CD4-positive, alpha-beta T cell treated with Interferon gamma for 1 hour (primary cell): ENCODE measurements at regions not wholly inside any gene's neighbourhood (a gene's known extent, or its start where the extent isn't known, plus 50 kb on each side); places are given as distances from the start of the nearest gene placed in this dataset.

ENCODE experiments used
- DNase-seq: peaks from one replicate; pipeline ENCODE4 v3.0.0-alpha.2; 2020

DNA sequence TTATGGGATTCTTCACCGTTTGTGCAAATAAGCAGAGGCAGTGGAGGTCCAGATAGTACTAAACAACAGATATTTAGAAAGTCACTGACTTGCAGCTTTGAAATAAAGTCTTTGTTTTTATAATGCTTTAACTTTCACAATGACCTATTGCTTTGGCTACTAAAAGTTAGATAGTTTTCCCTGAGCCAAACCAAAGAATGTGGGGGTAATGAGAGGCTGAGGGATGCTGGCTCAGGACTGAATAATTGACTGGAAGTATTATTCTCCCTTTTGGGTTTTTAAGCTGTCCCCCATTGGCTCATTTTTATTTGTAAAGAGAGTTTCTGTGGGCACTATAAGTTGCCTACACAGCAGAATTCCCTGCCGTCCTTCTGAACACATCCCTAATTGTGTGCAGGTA lies 99.2 kb upstream of the ACTBL2 start:
- no peak for DNase-seq

DNA sequence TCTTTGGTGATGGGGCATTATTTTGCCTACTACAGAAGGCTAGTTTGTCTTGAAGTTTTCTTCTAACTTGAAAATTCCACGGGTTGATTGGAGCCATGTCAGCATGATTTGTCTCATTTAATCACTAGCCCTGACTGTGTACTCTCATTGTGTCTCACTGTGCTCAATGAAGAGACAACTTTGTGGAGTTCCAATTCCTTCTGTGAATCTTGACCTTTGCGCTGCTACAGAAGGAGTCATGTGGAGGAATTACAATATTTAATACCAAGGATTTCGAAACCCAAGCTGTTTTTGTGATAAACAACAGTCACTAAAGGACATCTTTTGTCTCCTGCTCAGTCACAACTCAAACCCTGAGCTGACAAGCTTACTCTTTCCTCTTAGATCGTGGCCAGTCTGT lies 98.6 kb upstream of the ACTBL2 start:
- DNase-seq, result no peak

DNA sequence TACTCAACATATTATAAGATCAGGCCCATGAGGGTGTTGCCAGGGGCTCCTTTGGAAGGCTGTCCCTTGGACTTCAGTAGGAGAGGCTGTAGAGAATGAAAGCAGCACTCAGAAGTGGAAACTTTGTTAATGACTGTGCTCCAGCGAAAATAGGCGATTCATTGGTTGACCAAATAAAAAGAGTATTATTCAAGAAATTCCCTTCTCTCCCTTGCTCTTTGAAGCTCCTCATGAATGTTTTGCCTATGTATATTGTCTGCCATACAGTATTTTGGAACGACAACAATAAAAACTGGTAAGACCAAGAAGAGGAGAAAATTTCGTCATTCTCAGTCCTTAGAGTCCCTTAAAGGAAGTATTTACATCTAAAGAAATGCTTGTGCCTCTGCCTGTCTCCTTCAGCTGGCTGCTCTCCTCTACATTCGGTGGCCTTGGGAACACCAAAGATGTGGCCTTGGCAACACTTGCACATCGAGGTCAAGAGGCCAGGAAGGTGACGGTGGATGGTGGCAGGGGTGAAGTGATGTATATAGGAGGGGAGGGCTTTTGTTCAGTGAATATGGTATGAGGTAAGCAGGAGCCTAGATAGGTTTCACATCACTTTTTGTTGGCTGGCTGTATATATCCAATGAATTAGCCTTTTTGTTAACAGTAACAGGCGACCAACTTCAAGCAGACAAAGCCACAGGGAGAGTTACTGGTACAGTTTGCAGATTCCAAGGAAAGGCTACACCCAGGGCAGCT lies 95.0 kb upstream of the ACTBL2 start:
- DNase-seq, result no peak

DNA sequence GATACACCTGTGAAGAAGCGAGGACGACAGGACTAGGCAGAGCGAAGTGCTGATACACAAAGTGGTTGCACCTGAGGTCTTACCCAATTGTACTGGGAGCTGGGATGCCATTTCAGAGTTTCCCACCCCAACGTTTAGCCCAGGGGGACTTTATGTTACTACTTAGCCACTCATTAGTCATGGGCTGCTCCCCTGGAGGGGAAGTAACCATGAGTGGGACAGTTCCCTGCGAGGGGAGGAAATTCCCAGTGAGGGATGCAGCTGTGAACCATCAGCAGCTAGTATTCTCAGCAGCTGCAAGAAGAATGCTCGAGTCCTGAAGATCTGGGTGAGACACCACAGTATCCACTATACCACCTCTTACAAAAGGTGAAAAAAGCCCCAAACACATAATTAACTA lies 93.7 kb upstream of the ACTBL2 start:
- no peak for DNase-seq

DNA sequence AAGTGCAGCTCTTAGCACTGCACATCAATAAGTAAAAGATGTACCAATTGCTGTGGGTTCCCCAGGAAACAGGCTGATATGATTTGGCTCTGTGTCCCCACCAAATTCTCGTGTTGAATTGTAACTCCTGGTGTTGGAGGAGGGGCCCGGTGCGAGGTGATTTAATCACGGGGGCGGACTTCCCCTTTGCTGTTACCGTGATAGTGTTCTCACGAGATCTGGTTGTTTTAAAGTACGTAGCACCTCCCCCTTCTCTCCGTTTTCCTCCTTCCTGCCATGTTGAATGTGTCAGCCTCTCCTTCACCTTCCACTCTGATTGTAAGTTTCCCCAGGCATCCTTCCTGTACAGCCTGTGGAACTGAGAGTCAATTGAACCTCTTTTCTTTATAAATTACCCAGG lies 93.2 kb upstream of the ACTBL2 start:
- DNase-seq, result no peak

DNA sequence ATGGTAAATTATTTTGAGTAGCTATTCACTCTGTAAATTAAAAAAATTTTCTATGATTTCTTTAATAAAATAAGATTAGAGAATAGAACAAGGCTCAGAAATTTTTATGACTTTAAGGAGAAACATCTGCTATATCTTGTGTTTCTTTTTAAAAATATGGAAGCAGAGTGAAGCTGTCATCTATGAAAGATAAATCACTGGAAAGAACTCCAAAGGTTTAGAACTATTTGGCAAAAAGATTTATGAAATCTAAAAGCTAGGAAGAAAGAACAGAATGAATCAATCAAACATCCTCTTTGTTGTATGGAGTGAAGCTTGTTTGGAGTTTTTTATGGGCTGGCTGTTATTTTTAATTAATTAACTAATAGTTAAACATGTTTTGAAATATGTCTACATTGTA lies 89.8 kb upstream of the ACTBL2 start:
- no peak for DNase-seq

DNA sequence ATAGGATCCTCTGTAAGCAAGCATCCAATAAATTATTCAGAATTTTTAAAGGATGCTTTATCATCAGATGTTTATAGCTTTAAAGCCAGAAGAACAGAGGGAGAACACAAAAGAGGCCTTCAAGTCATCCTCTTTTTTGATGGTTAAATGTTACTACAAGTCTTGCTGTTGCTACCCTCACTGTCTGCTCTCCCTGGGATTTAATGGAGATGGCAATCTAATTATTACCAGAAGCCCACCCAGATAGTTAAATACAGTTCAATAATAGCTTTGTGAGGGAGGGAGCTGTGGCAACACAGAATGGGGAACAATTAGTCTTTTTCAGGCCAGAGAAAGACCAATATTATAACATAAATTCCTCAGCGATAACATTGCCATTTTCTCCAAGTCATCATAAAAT lies 87.0 kb upstream of the ACTBL2 start:
- DNase-seq, result no peak

DNA sequence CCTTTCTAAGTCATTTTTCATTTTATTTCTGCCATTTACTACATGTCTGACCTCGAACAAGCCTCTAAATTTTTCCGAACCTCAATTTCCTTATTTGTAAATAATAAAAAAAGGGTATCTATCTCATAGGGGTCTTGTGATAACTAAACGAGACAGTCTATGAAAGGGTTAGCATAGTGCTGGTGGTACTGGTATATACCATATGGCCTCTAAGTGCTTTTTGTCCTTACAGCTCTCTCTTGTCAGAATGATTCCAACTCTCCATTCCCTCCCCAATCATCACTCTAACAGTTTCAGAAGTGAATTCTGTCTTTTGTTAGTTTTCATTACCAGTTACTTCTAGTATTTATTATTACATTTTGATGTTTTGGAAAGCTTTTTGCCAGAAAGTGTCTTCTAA lies 85.5 kb upstream of the ACTBL2 start:
- DNase-seq, result no peak

DNA sequence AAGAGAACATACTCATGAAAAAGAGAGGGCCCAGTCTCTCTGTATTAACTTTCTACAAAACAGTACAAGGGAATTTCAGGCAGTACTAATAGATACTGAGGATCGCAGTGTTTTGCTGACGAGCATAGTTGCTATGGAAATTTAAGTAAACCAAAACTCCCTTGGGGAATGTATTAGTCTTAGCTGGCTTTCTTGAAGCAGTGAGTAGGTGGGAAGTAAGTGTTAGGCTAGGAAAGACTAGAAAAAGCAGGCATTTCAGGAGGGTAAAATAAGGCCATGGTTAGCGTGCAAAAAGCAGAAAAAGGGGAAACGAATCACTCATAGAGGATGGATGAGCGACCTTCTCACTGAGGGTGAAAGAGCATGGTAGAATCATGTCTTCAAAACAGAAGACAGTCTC lies 84.3 kb upstream of the ACTBL2 start:
- no peak for DNase-seq

DNA sequence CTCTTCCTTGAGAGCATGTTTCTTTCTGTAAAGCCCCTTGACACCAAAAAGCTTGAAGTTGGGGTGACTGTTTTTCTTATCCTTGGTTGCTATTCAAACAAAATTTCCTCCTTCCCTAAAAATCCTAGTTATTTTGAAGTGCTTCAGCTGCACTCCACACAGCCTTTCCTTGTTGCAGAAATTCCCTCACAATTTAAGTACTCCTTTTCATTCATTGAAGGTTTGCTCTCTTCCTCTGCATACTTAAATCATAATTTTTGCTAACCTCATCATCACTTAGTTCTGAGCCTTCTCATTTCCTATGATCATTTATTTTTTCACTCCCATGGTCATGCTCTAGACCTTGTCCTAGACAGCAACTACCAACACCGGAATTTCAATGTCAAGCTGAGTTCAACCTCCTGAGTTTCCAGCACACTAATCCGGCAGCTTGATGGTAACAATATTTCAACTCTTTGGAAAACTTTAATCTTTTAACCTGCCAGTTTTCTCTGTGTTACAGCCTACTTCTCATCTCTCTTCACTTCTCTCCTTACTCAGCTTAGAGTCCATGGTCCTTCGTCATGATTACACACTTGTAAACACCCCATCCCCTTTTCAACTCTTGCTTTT lies 78.7 kb upstream of the ACTBL2 start:
- no peak for DNase-seq

DNA sequence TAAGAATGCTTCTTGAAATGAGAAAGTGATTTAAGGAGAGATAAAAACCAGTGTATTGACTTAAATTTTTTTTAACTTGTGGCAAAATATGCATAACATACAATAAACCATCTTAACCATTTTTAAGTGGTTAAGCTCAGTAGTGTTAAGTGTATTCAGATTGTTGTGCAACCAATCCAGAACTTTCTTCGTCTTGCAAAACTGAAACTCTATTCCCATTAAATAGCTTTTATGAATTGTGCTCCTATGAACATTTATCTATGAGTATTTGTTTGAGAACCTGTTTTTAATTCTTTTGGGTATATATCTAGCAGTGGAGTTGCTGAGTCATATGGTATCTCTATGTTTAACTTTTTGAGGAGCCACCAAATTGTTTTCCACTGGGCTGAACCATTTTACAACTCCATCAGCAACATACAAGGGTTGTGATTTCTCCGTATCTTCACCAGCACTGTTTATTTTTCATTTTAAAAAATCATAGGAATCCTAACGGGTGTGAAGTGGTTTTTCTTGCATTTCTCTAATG lies 76.6 kb upstream of the ACTBL2 start:
- no peak for DNase-seq

DNA sequence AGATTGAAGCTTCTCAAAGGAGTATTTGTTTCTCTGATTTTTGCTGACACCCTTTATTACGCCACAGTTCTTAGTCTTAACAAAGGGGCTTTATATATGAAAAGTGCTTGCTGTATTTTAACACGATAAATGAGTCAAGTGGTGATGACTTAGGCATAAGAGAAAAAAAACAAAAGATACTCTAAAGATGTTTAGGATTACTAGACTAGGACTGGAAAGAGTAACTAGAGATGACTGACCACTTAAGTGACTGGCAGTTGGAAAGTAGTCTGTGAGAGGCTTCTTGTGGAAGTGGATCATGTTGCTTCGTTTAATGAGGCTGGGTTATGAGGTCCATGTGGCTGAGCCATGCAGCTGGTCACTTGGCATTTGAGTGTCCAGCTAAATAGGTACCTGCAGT lies 69.4 kb upstream of the ACTBL2 start:
- no peak for DNase-seq

DNA sequence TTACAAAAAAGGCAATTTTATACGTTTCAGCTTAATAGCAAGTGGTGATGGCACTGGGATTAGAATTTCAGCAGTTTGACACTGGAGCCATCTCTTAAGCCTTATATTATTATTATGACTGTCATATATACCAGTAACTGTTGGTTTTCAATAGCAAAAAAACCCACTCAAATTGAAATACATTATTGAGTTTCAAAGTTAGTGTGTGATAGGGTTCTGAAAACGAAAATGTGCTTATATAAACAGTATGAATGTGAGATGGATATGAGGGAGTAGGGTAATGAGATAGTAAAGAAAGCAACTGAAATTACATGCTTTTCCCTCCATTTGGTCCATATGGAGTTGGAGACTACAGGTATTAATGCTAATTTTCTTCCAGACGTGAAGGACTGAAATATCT lies 68.6 kb upstream of the ACTBL2 start:
- DNase-seq, result no peak

DNA sequence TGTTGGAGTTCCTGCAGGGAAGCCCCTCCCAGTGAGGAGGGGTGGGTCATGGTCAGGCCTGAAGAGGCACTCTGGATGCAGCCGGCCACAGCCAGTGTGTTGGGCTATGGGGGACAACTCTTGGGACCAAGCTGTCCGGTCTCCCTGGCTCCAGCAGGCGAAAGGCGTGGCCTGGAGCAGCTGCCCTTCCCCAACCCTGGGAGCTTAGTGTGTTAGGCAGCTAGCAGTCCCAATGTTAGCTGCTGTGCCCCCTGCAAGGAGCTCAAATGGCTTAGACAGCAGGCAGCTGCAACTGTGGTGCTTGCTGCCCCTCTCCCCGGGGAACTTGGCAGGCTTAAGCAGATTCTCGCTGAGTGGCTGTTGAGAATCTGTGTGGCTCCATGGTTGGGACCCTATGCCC lies 67.5 kb upstream of the ACTBL2 start:
- DNase-seq, result no peak

DNA sequence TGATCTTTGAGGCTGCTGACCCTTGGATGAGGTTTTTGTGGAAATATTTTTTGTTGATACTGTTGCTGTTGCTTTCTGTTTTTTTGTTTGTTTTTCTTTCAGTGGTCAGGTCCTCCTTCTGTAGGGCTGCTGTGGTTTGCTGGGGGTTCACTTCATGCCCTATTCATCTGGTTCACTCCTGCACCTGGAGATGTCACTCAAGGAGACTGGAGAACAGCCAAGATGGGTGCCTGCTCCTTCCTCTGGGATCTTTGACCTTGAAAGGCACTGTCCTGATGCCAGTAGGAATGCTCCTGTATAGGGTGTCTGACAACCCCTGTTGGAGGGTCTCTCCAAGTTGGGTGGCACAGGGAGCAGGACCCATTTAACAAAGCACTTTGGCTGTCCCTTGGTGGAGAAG lies 67.0 kb upstream of the ACTBL2 start:
- no peak for DNase-seq

DNA sequence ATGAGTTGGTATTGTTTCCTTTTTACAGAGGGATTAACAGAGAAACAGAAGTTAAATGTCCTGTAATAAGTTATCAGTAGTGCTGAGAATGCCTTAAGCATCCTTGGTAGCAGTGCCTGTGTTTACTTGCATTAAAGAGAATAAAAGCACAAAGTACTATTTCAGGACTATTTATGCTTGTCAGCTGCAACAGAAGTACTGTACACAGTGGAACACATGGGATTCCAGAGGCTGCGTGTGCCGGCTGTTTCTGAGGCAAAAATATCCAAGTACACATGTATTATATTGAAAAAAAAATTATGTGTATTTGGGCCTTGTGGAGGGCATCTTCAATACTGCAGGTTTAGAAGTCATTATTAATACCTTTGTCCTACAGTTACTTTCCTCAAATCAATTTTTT lies 58.2 kb upstream of the ACTBL2 start:
- DNase-seq, result no peak

DNA sequence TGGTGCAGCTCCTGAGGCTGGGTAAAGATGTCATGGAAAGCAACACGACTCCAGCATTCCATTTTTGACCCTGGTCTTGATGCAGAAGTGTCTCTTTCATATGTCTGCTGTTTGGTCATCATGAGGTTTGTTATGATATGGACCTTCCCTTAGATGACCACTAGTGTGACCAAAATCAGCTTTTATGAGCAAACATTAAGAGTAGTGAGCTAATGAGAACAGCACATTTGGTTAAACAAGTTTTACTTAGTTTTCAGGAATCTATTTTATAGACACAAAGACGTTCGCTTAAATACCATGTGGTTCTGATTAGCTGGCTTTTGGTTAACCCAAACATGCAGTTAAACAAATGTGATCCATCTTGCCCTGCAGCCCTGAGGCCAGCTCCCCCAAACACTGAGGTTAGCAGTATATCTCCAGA lies 56.7 kb upstream of the ACTBL2 start:
- DNase-seq, result no peak

DNA sequence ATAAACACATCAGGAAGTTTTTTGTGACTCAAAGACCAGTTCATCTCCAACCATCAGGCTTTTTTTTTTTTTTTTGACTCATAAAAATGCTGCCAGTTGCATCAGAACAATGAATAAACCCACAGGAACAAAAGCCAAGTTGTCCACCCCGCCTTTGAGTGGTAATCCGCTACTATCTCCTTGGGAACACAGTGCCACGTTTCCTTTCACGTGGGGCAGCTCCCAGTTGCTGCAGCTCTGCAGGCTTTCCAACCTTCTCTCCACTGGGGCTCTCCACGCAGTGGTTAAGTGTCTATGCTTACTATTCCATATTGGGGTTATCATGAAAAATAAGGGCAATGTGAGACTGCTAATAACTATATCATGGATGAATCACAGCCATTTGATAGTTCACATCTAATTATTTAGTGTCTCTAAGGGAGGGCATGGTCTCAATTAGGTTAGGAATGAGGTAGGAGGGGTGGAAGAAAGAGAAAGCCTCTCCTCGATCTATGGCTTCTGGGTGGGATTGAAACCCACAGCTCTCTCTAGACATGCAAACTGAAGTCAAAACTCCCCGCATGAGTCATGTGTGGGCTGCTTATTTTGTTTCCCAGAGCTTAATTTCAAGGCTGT lies 55.8 kb upstream of the ACTBL2 start:
- no peak for DNase-seq

DNA sequence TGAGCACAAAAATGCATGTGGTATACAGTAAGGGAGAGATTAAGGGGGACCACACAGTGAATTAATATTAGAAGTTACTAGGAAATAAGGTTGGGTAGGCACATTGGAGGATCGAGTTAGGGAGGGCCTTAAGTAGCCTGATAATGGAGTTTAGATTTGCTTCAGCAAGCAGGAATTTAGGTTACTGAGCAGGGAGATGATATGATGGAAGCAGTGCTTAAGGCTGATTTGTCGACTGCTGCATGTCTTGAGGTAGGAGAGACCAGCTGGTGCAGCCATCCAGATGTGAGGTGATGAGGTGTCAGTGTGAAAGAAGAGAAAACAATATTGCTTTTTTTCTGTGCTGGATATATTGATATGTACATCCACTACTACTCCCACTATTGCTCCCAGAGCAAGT lies 55.2 kb upstream of the ACTBL2 start:
- no peak for DNase-seq

DNA sequence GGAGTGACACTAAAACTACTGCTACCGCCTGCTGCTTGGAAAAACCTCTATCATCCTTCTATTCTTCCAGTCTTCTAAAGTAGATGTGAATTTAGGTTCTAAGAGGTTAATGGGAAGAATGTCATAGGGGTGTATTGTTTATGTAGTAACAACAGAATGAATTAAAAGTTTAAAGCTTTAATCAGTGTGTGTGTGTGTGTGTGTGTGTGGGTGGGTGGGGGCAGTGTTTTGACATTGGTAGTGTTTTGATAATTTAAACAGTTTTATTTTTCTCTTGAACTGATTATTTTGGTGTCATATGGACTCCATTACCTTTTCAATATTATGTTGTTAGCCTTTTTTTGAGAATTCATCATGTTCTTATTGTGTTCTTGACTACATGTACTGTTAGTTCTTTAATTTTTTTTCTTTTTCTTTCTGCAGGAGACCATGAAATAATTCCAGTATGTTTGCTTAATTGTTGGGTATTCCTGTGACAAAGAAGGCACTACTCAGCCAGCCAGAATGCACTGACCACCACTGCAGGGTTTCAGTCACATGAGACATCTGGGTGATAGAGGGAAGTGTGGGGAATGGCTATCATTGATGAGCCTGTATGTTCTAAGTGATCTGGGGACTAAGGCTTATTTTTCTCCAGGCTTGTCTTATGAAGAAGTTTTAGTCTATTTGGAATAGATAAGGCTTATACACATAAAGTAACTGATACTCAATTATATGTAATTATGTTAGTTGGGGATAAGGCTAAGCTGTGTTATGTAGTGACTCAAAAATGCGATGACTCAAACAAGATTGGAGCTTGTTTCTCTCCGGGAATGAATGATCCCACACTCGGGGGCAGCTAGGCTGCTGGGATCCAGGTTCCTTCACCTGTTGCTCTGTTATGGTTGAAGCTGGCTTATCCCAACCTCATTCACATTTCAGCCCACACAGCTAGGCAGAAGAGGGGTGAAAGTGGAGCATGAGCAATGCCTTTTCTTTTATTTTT lies 50.2 kb upstream of the ACTBL2 start:
- DNase-seq, result no peak
